Spleen (tissue), 11 donors: ENCODE measurements at regions not wholly inside any gene's neighbourhood (a gene's known extent, or its start where the extent isn't known, plus 50 kb on each side); places are given as distances from the start of the nearest gene placed in this dataset.

Experiments used
- DNase-seq: peaks from one replicate; pipeline ENCODE4 v3.0.0-alpha.2; 2020
- H3K27ac ChIP-seq, 8 donors: fragments of 200-600 bp; sonication (generic) in 7 of 8; 1 replicate in 4 of 8; 2 replicates in 4 of 8; pipeline versions ENCODE4 v1.5.0 to v1.8.0; 2016 to 2021; ENCODE audit warnings: inconsistent platforms in 4 of 8, mild to moderate bottlenecking in 4 of 8, moderate library complexity in 1 of 8
- H3K27me3 ChIP-seq, 7 donors: fragments of 200-600 bp; sonication (generic) in 6 of 7; replicated peaks in 1 of 7; 1 replicate in 4 of 7; 2 replicates in 3 of 7; pipeline versions ENCODE4 v1.5.0 to v1.8.0; 2016 to 2021; ENCODE audit warnings: inconsistent platforms in 3 of 7, mild to moderate bottlenecking in 1 of 7
- H3K36me3 ChIP-seq, 6 donors: fragments of 200-600 bp; sonication (generic) in 5 of 6; 1 replicate in 4 of 6; 2 replicates in 2 of 6; pipeline versions ENCODE4 v1.5.0 to v1.8.0; 2016 to 2021; ENCODE audit warnings: inconsistent platforms in 2 of 6
- H3K4me1 ChIP-seq, 6 donors: fragments of 200-600 bp; sonication (generic) in 5 of 6; 1 replicate in 3 of 6; 2 replicates in 3 of 6; pipeline versions ENCODE4 v1.5.0 to v1.8.0; 2016 to 2021; ENCODE audit warnings: inconsistent platforms in 3 of 6
- H3K4me3 ChIP-seq, 8 donors: fragments of 200-600 bp; sonication (generic) in 7 of 8; 1 replicate in 4 of 8; 2 replicates in 4 of 8; pipeline versions ENCODE4 v1.5.0 to v1.8.0; 2016 to 2021; ENCODE audit warnings: inconsistent platforms in 4 of 8, mild to moderate bottlenecking in 4 of 8, moderate library complexity in 2 of 8
- H3K9me3 ChIP-seq, 8 donors: fragments of 200-600 bp; sonication (generic) in 7 of 8; 1 replicate in 4 of 8; 2 replicates in 4 of 8; pipeline versions ENCODE4 v1.5.0 to v1.8.0; 2016 to 2021; ENCODE audit warnings: inconsistent platforms in 4 of 8
- CTCF ChIP-seq, 11 experiments: fragments of 200-600 bp in 7 of 11; fragments of 450-650 bp in 4 of 11; sonication (generic) in 4 of 11; IDR thresholded peaks in 8 of 11; conservative IDR thresholded peaks in 3 of 11; 1 replicate in 7 of 11; 2 replicates in 4 of 11; pipeline versions ENCODE4 v1.4.0 to v1.8.0; 2016 to 2021; ENCODE audit warnings: antibody characterized with exemption in 11 of 11, inconsistent platforms in 4 of 11, mild to moderate bottlenecking in 1 of 11
- POLR2A ChIP-seq, 3 donors: fragments of 450-650 bp; IDR thresholded peaks; one replicate each; pipeline ENCODE4 v1.5.1; 2017; ENCODE audit warnings: antibody characterized with exemption in 3 of 3, mild to moderate bottlenecking in 1 of 3
- POLR2AphosphoS5 ChIP-seq, 3 donors: sonication (generic); formaldehyde crosslinking; IDR thresholded peaks; one replicate each; pipeline ENCODE4 v1.5.1; 2017; ENCODE audit warnings: antibody characterized with exemption in 3 of 3
- WGBS, 5 donors: extraction: QIAGEN DNeasy Blood & Tissue Kit in 3 of 5; methylation state at CpG; one replicate each; pipeline versions ENCODE4 v1.1.5 to v1.1.7; 2013 to 2018; 5-methylcytosine and 5-hydroxymethylcytosine counted together
- intact Hi-C: fragments of 100-400 bp; cut with DNase I; formaldehyde crosslinking; loops from one replicate; pipeline ENCODE4 v1.15.0; 2023; ENCODE audit warnings: low total_unique reads
- donor health status: healthy with polysubstance abuse.
- donor health status: DM: no; HTN: no; CAD: no; lungs with moderate emphysema.
- donor health status: DM: no; HTN: no; CAD: no.
- donor health status: Bipolar disorder and iron deficiency.
- donor health status: healthy.
- donor health status: DM: no; HTN: no; CAD: no.
- donor health status: DM: yes; HTN: yes; CAD: no.

DNA sequence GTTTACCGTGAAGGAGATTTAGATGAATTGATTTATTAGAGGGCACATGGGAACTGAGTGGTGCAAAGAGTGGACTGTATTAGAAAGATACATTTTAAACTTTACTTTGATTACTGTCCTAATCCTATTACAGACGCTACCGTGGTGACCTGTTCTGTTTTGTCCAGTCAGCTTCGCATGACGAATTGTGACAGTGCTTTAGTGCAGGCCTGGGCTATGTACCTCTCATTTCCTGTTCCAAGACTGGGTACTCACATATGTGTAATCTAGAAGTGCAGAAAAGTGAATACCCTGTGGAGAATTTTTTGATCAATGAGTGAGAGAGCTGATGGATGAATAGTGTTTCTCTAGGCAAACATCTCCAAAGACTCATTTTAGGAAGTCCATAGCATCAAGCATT lies 385.9 kb downstream of the ANXA1 start:
- no peak for TF ChIP-seq POLR2AphosphoS5 (IDR thresholded peaks at IDR 0.05)
- TF ChIP-seq CTCF (IDR thresholded peaks at IDR 0.05 in 8 of 11, conservative IDR thresholded peaks at IDR 0.05 in 3 of 11): no peak
- TF ChIP-seq POLR2A (IDR thresholded peaks at IDR 0.05): no peak
- Histone ChIP-seq H3K4me3 (no peak overlapping the region), H3K27me3 (no peaks in the 10 kb centered on the region), H3K4me1 (no peaks in the 10 kb centered on the region), H3K9me3 (peaks cover 0 to 3% (median 0%) of the 10 kb centered on the region in 8 donors), H3K27ac (no peak overlapping the region), H3K36me3 (no peaks in the 10 kb centered on the region)
- intact Hi-C loops: no loop called here
- no peak for DNase-seq
- 75 to 86% (median 78%) methylated on average over 5 of the region's 5 CpGs for WGBS, 5 donors

- Histone ChIP-seq H3K4me3 (no peak overlapping the region), H3K36me3 (no peaks in the 10 kb centered on the region), H3K27ac (no peak overlapping the region), H3K4me1 (no peaks in the 10 kb centered on the region), H3K27me3 (no peaks in the 10 kb centered on the region), H3K9me3 (peaks cover 0 to 3% (median 0%) of the 10 kb centered on the region in 8 donors)
- no peak for DNase-seq
- no peak for TF ChIP-seq POLR2AphosphoS5 (IDR thresholded peaks at IDR 0.05)
- TF ChIP-seq CTCF (IDR thresholded peaks at IDR 0.05 in 8 of 11, conservative IDR thresholded peaks at IDR 0.05 in 3 of 11): no peak
- TF ChIP-seq POLR2A (IDR thresholded peaks at IDR 0.05): no peak
- 77 to 84% (median 80%) methylated on average over 7 of the region's 7 CpGs for WGBS, 5 donors
- intact Hi-C loops: no loop called here
Measured at GRCh38 chr9:73539881-73540390, 388.3 kb downstream of the ANXA1 start.

DNA sequence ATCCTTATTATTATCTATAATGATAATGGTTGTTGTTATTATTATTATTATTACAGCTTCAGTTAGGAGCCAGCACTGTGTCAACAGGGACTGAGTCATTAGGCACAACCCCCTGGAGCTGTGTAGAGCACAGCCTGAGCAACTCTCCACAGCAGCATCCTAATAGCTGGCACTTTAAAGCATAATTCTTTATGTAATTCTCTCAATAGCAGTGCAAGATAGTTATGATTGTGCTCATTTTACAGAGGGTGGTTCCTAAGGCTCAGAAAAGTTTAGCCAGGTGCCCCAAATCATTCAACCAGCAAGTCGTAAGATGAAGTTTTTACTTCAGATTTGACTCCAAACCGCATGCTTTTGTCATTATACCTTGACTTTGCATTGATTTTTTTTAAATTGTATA lies 390.3 kb downstream of the ANXA1 start:
- peaks cover 0 to 3% (median 0%) of the 10 kb centered on the region in 8 donors for H3K9me3 ChIP-seq
- H3K27me3 ChIP-seq: no peaks in the 10 kb centered on the region
- TF ChIP-seq POLR2AphosphoS5 (IDR thresholded peaks at IDR 0.05): no peak
- no peak for TF ChIP-seq CTCF (IDR thresholded peaks at IDR 0.05 in 8 of 11, conservative IDR thresholded peaks at IDR 0.05 in 3 of 11)
- TF ChIP-seq POLR2A (IDR thresholded peaks at IDR 0.05): no peak
- intact Hi-C loops: no loop called here
- H3K4me1 ChIP-seq: no peaks in the 10 kb centered on the region
- H3K36me3 ChIP-seq: no peaks in the 10 kb centered on the region
- WGBS, 5 donors: 35 to 62% (median 41%) methylated on average over 2 of the region's 2 CpGs
- no peak for DNase-seq
- H3K27ac ChIP-seq: no peak overlapping the region
- H3K4me3 ChIP-seq: no peak overlapping the region

GRCh38 chr9:73543727-73544126 lies 392.1 kb downstream of the ANXA1 start:
- Histone ChIP-seq H3K36me3 (no peaks in the 10 kb centered on the region), H3K27me3 (no peaks in the 10 kb centered on the region), H3K27ac (no peak overlapping the region), H3K4me3 (no peak overlapping the region), H3K9me3 (peaks cover 0 to 3% (median 0%) of the 10 kb centered on the region in 8 donors), H3K4me1 (no peaks in the 10 kb centered on the region)
- TF ChIP-seq POLR2AphosphoS5 (IDR thresholded peaks at IDR 0.05): no peak
- TF ChIP-seq POLR2A (IDR thresholded peaks at IDR 0.05): no peak
- no peak for TF ChIP-seq CTCF (IDR thresholded peaks at IDR 0.05 in 8 of 11, conservative IDR thresholded peaks at IDR 0.05 in 3 of 11)
- intact Hi-C loops: no loop called here
- no peak for DNase-seq
